DND-41 (cell line): ENCODE measurements at regions not wholly inside any gene's neighbourhood (a gene's known extent, or its start where the extent isn't known, plus 50 kb on each side); places are given as distances from the start of the nearest gene placed in this dataset.

Source experiments
- CTCF ChIP-seq: IDR thresholded peaks from 2 replicates; pipeline ENCODE4 v1.5.1; 2012; ENCODE audit warnings: borderline replicate concordance, low read length, moderate library complexity, mild to moderate bottlenecking; ENCODE audit not compliant: poor library complexity, severe bottlenecking; ENCODE audit errors: extremely low read depth
- EZH2 ChIP-seq: IDR thresholded peaks from 3 replicates; pipeline ENCODE4 v1.6.1; 2012; ENCODE audit warnings: borderline replicate concordance, low read depth, mild to moderate bottlenecking, moderate library complexity, low read length, inconsistent platforms; ENCODE audit not compliant: severe bottlenecking

GRCh38 chr11:16632295-16633200 lies 105.9 kb upstream of the C11orf58 start:
- peak; percentile 42 for TF ChIP-seq CTCF
- TF ChIP-seq EZH2, result no peak
